Stimulated activated CD4-positive, alpha-beta T cell treated with anti-CD3 and anti-CD28 coated beads, Interleukin-2, amount 100 ng/mL, for 4 hours (primary cell): ENCODE measurements at regions not wholly inside any gene's neighbourhood (a gene's known extent, or its start where the extent isn't known, plus 50 kb on each side); places are given as distances from the start of the nearest gene placed in this dataset.

Experiments
- DNase-seq: peaks from one replicate; pipeline ENCODE4 v3.0.0-alpha.2; 2020; ENCODE audit warnings: low read depth

- DNase-seq: no peak
These were observed 168.1 kb upstream of the MBNL1 start for GRCh38 chr3:152100491-152101132.

GRCh38 chr3:152102410-152102809 is 166.3 kb upstream of the MBNL1 start:
- DNase-seq: no peak

- no peak for DNase-seq
These were observed 165.5 kb upstream of the MBNL1 start for GRCh38 chr3:152103257-152103656.

- DNase-seq: no peak
These were observed 163.8 kb upstream of the MBNL1 start for GRCh38 chr3:152104847-152105415.

GRCh38 chr3:152105446-152105845 is 163.3 kb upstream of the MBNL1 start:
- DNase-seq: no peak

GRCh38 chr3:152109038-152109437 is 159.7 kb upstream of the MBNL1 start:
- DNase-seq: no peak

GRCh38 chr3:152113413-152113812 is 155.3 kb upstream of the MBNL1 start:
- DNase-seq: no peak

GRCh38 chr3:152113992-152114651 is 154.6 kb upstream of the MBNL1 start:
- no peak for DNase-seq

- DNase-seq: no peak
These were observed 148.0 kb upstream of the MBNL1 start for GRCh38 chr3:152120601-152121269.

GRCh38 chr3:152121270-152121636 is 147.5 kb upstream of the MBNL1 start:
- no peak for DNase-seq

- no peak for DNase-seq
These were observed 145.9 kb upstream of the MBNL1 start for GRCh38 chr3:152122851-152123250.

- DNase-seq: no peak
These were observed 145.3 kb upstream of the MBNL1 start for GRCh38 chr3:152123457-152123856.

- no peak for DNase-seq
These were observed 142.5 kb upstream of the MBNL1 start for GRCh38 chr3:152126260-152126659.

GRCh38 chr3:152127058-152127457 is 141.7 kb upstream of the MBNL1 start:
- DNase-seq: no peak

- no peak for DNase-seq
These were observed 140.4 kb upstream of the MBNL1 start for GRCh38 chr3:152128356-152128755.

- no peak for DNase-seq
These were observed 129.1 kb upstream of the MBNL1 start for GRCh38 chr3:152139651-152140050.

GRCh38 chr3:152146461-152146860 is 122.3 kb upstream of the MBNL1 start:
- DNase-seq: no peak

GRCh38 chr3:152147748-152148147 is 121.0 kb upstream of the MBNL1 start:
- no peak for DNase-seq

GRCh38 chr3:152148579-152148978 is 120.2 kb upstream of the MBNL1 start:
- no peak for DNase-seq

GRCh38 chr3:152149832-152150231 is 118.9 kb upstream of the MBNL1 start:
- no peak for DNase-seq

- DNase-seq: no peak
These were observed 117.4 kb upstream of the MBNL1 start for GRCh38 chr3:152151216-152151876.
